NCI-H345 treated with DMSO at 0.1 percent for 48 hours (cell line): ENCODE measurements at regions not wholly inside any gene's neighbourhood (a gene's known extent, or its start where the extent isn't known, plus 50 kb on each side); places are given as distances from the start of the nearest gene placed in this dataset.
"Not testable (repeated sequence)": the region's sequence is repeated elsewhere in the genome, so short reads cannot be mapped to it uniquely, and the experiment has no call there.

Source experiments
- DNase-seq: peaks from one replicate; lab custom pipeline; 2025; ENCODE audit not compliant: unreplicated experiment; lab: John Stamatoyannopoulos, UW

GRCh38 chr2:175432021-175432420, 250.5 kb upstream of the ATP5MC3 start:
- peak; percentile 94 for DNase-seq

GRCh38 chr2:175431101-175431946, 249.8 kb upstream of the ATP5MC3 start:
- DNase-seq = no peak

- DNase-seq = no peak
Measured at GRCh38 chr2:175430236-175430635, 248.7 kb upstream of the ATP5MC3 start.

- DNase-seq = peak; percentile 15
Measured at GRCh38 chr2:175418224-175418835, 236.8 kb upstream of the ATP5MC3 start.

- DNase-seq = peak; percentile 8
Measured at GRCh38 chr2:175414882-175415487, 233.5 kb upstream of the ATP5MC3 start.

- no peak for DNase-seq
Measured at GRCh38 chr2:175414191-175414881, 232.8 kb upstream of the ATP5MC3 start.

GRCh38 chr2:175410941-175411340, 229.4 kb upstream of the ATP5MC3 start:
- not testable (repeated sequence) for DNase-seq

GRCh38 chr2:175404839-175405238, 223.3 kb upstream of the ATP5MC3 start:
- no peak for DNase-seq

- DNase-seq = no peak
Measured at GRCh38 chr2:175403599-175404221, 222.2 kb upstream of the ATP5MC3 start.

- no peak for DNase-seq
Measured at GRCh38 chr2:175402571-175402970, 221.1 kb upstream of the ATP5MC3 start.

- DNase-seq = no peak
Measured at GRCh38 chr2:175401956-175402469, 220.5 kb upstream of the ATP5MC3 start.

GRCh38 chr2:175400975-175401374, 219.5 kb upstream of the ATP5MC3 start:
- DNase-seq = no peak

GRCh38 chr2:175399326-175399725, 217.8 kb upstream of the ATP5MC3 start:
- DNase-seq = no peak

GRCh38 chr2:175398848-175399247, 217.3 kb upstream of the ATP5MC3 start:
- no peak for DNase-seq

- no peak for DNase-seq
Measured at GRCh38 chr2:175396696-175397095, 215.2 kb upstream of the ATP5MC3 start.

GRCh38 chr2:175393851-175394250, 212.3 kb upstream of the ATP5MC3 start:
- DNase-seq = no peak

- DNase-seq = no peak
Measured at GRCh38 chr2:175383286-175383685, 201.8 kb upstream of the ATP5MC3 start.

- DNase-seq = no peak
Measured at GRCh38 chr2:175373729-175374128, 192.2 kb upstream of the ATP5MC3 start.

- no peak for DNase-seq
Measured at GRCh38 chr2:175372704-175373701, 191.5 kb upstream of the ATP5MC3 start.

GRCh38 chr2:175371378-175371777, 189.9 kb upstream of the ATP5MC3 start:
- no peak for DNase-seq
